Fibroblast of skin of right biceps (primary cell): ENCODE measurements at regions not wholly inside any gene's neighbourhood (a gene's known extent, or its start where the extent isn't known, plus 50 kb on each side); places are given as distances from the start of the nearest gene placed in this dataset.
"Not testable (repeated sequence)": the region's sequence is repeated elsewhere in the genome, so short reads cannot be mapped to it uniquely, and the experiment has no call there.

Source experiments
- DNase-seq: peaks from one replicate; pipeline ENCODE4 v3.0.0-alpha.2; 2013

DNA sequence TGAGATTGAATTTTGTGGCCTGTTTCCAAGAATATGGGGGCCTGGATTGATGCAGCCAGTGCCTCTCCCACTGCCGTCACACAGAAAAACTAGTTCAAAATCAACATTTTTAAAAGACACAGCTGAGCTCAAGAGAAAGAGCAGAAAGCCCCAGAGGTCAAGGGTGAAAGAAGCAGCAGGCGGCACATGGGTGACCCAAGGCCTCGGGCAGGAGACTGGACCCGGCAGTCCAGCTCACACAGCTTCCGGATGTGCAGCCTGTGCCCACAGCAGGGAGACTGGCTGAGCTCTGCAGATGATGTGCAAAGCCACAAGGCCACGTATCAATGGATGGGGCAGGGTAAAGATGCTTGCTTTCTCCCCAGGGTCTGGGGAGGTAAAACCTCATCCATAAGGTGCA is 50.4 kb upstream of the RNF32 start:
- no peak for DNase-seq

GRCh38 chr7:156589808-156590207 is 50.8 kb upstream of the RNF32 start:
- DNase-seq, result no peak

GRCh38 chr7:156585926-156586325 is 54.6 kb upstream of the RNF32 start:
- DNase-seq, result no peak

- no peak for DNase-seq
These were observed 55.4 kb upstream of the RNF32 start for GRCh38 chr7:156585025-156585648.

- no peak for DNase-seq
These were observed 57.9 kb upstream of the RNF32 start for GRCh38 chr7:156582591-156583123.

GRCh38 chr7:156580036-156580435 is 60.5 kb upstream of the RNF32 start:
- DNase-seq, result no peak

GRCh38 chr7:156579566-156579965 is 61.0 kb upstream of the RNF32 start:
- DNase-seq, result no peak

DNA sequence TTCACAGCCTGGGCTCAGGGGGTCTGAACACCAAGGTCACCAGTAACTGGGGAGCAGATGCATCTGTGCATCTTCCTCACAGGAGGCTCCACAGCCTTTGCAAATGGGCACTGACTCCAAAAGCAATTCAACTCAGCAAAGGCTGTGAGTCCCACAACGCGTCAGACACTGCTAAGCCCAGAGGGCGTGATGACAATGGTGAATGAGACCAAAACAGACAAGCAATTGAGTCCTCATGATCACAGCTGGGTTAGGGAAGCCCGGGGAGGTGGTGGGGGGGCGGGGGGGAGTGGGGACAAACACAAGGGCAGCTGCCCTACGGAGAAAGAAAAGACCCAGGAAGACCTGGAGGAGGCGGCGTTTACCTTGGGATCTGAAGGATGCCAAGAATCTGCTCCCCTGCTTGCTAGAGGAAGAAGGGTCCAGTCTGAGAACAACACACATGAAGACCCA is 61.6 kb upstream of the RNF32 start:
- DNase-seq, result no peak

DNA sequence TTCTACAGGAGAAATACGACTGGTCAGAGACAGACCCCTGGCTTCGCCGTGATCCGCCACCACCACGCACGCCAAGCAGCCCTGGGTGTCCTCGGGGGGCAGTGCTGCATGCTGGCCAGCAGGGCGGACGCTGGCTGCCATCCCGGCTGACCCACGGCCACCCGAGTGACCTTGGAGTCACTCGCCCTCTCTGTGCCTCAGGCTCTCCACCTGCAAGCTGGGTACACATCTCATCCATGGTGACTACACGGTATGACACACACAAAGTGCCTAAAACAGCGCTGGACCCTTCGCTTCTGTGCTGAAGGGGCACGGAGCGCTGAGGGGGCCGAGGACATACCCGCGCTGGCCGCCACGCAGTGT is 62.0 kb upstream of the RNF32 start:
- DNase-seq, result no peak

- no peak for DNase-seq
These were observed 62.7 kb upstream of the RNF32 start for GRCh38 chr7:156577645-156578577.

DNA sequence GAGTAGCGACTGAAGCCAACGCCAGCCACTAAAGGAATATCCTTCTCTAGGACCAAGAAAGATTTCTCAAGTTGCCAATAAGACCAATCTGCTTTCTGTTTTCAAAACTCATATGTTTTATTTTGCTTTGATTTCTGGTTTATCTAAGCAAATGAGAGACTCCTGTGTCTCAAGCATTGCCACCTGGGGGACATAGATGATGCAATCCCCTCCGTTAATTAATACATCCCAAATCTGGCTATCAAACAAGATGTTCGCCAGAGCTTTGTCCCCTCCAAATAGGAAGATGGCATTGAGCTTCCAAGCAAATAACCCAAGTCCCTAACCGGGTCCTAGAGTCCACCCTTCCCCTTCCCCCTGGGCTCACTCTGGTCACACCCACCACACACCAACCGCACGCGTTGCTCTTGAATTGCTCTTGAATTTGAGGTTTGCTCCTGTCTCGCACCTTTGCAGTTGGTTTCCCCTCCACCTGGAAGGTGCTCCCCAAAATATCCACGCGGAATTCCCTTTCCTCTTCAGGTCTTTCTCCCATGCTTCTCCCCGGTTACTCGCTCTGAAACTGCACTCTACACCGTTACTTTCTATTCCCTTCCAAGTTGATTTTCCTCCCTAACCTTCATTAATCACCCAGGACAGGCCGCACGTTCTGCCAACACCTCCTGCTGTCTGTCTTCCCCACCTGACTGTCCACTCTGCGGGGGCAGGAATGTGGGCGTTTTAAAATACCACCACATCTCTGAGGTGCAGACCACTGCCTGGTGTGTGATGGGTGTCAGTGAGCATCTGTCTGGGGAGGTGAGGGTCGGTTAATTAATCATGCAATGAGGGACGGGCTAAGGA is 64.1 kb upstream of the RNF32 start:
- no peak for DNase-seq

- no peak for DNase-seq
These were observed 72.3 kb upstream of the RNF32 start for GRCh38 chr7:156568258-156568657.

GRCh38 chr7:156566812-156567549 is 73.6 kb upstream of the RNF32 start:
- no peak for DNase-seq

DNA sequence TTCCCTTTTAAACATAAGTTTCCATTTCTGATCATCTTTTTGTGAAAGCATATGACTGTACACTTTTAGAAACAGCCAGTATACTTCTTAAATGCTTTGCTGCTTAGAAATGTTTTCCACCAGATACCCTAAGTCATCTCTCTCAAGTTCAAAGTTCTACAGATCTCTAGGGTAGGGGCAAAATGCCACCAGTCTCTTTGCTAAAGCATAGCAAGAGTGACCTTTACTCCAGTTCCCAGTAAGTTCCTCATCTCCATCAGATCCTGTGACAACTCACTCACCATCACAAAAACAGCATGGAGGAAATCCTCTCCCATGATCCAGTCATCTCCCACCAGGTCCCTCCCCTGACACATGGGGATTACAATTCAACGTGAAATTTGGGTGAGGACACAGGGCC is 75.6 kb upstream of the RNF32 start:
- DNase-seq, result not testable (repeated sequence)

DNA sequence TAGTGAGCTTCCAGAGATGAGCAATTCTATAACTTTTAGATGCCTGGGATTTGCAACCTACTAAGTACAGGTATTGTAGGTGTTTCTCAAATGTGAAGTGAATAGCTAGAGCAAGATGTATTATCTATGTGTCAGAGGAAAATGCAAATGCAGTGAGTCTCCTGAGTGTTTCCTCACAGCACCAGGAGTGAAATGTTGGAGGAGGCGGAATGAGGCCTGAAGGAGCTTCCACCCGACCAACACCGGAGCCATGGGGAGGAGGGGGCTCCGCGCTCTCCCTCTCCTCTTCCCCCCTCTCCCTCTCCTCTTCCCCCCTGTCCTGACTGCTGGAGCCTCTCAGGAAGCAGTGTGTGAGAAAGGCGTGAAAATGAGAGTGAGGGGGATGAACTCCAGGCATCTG is 79.9 kb upstream of the RNF32 start:
- no peak for DNase-seq

GRCh38 chr7:156560075-156560474 is 80.5 kb upstream of the RNF32 start:
- no peak for DNase-seq

- no peak for DNase-seq
These were observed 81.6 kb upstream of the RNF32 start for GRCh38 chr7:156559001-156559400.

GRCh38 chr7:156558198-156558597 is 82.4 kb upstream of the RNF32 start:
- DNase-seq, result peak; percentile 34

GRCh38 chr7:156556083-156556482 is 84.5 kb upstream of the RNF32 start:
- no peak for DNase-seq

DNA sequence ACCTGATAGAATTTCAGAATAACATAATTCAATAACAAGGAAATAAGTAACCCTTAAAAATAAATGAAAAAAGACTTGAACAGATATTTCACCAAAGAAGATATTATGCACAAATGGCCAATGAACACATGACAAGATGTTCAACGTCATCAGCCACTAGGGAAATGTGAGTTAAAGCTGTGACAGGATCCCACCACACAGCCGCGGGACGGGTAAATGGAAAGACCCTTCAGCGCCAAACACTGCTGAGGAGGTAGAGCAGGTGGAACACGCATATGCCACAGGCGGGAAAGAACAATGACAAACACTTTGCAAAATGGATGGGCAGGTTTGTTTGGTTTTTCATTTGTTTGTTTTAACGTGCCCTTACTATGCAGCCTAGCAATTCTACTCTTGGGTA is 86.1 kb upstream of the RNF32 start:
- no peak for DNase-seq

DNA sequence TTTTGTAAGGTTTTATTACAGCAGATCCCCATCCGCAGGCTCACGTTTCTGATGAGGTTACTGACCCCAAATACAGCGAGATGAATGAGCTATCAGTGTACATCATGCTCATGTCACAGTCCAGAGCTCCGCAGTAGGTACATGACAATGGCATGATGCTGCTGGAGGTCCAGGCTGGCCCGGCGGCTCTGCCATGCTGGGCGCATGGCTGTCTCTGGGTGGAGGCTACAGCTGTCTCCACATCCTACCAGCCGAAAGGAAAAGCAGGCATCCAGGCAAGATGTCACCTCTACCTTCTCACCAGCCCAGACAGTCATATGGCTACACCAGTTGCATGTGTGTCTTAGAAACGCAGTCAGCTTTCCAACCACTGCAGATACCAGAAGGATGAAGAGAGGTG is 90.9 kb upstream of the RNF32 start:
- DNase-seq, result no peak

DNA sequence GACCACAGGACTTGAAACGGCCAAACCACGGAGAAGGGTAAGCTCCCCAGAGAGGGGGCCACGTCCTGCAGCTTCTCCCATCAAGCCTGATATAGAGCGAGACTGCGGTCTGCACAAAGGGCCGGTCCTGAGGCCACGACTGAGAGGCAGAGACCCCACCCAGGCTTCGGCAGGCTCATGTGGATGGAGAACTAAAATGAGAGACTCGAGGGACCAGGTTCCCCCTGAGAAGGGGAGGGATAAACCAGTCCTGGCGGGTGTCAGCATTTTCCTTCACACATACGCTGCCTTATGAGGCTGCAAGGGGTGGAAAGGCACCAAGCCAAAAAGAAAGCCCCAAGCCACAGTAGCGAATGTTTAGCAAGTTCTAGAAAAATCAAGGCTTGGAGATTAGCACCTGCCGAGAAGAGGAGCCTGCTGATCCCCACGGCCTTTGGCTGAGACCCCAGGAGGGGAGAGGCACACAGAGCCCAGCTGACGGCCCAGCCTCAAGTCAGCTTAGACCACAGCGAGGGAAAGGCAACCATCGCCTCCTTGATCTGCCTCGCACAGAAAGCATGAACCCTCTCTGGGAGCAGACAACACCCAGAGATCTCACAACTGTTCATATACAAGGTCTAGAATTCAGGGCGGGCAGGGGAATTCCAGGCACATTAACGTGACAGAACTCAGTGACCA is 92.6 kb upstream of the RNF32 start:
- DNase-seq, result no peak
